ENCODE measurements at regions not wholly inside any gene's neighbourhood (a gene's known extent, or its start where the extent isn't known, plus 50 kb on each side); places are given as distances from the start of the nearest gene placed in this dataset.

- Mint-ChIP-seq H3K4me1 (ENCODE audit: low read depth) (no peaks in the 10 kb centered on the region), H3K4me3 (ENCODE audit: unreplicated experiment) (no peak overlapping the region), H3K9me3 (ENCODE audit: low read depth) (peaks cover 17% of the 10 kb centered on the region)
Observed at GRCh38 chr3:19645093-19645492, 288.9 kb downstream of the EFHB start.

GRCh38 chr3:19644405-19644804 lies 289.6 kb downstream of the EFHB start:
- H3K27me3 Mint-ChIP-seq (ENCODE audit: low read depth): no peaks in the 10 kb centered on the region
- no peak for DNase-seq (ENCODE audit: low spot score)
- no peak for TF ChIP-seq CTCF (IDR thresholded peaks at IDR 0.05)
- H3K27ac Mint-ChIP-seq (ENCODE audit: unreplicated experiment): no peak overlapping the region
- H3K9me3 Mint-ChIP-seq (ENCODE audit: low read depth): peaks cover 17% of the 10 kb centered on the region
- H3K36me3 Mint-ChIP-seq (ENCODE audit: low read depth): no peaks in the 10 kb centered on the region
- no peak overlapping the region for H3K4me3 Mint-ChIP-seq (ENCODE audit: unreplicated experiment)
- no peaks in the 10 kb centered on the region for H3K4me1 Mint-ChIP-seq (ENCODE audit: low read depth)

More at GRCh38 chr3:19645093-19645492, 288.9 kb downstream of the EFHB start:
- DNase-seq (ENCODE audit: low spot score): no peak
- Mint-ChIP-seq H3K36me3 (ENCODE audit: low read depth) (no peaks in the 10 kb centered on the region), H3K27ac (ENCODE audit: unreplicated experiment) (no peak overlapping the region), H3K27me3 (ENCODE audit: low read depth) (no peaks in the 10 kb centered on the region)
- TF ChIP-seq CTCF (IDR thresholded peaks at IDR 0.05): no peak

- peaks cover 23% of the 10 kb centered on the region for H3K9me3 Mint-ChIP-seq (ENCODE audit: low read depth)
- H3K4me1 Mint-ChIP-seq (ENCODE audit: low read depth): no peaks in the 10 kb centered on the region
- no peak overlapping the region for H3K4me3 Mint-ChIP-seq (ENCODE audit: unreplicated experiment)
- no peak for DNase-seq (ENCODE audit: low spot score)
- no peak for TF ChIP-seq CTCF (IDR thresholded peaks at IDR 0.05)
- no peaks in the 10 kb centered on the region for H3K27me3 Mint-ChIP-seq (ENCODE audit: low read depth)
- no peak overlapping the region for H3K27ac Mint-ChIP-seq (ENCODE audit: unreplicated experiment)
- no peaks in the 10 kb centered on the region for H3K36me3 Mint-ChIP-seq (ENCODE audit: low read depth)
Observed at GRCh38 chr3:19641408-19641807, 292.6 kb downstream of the EFHB start.

GRCh38 chr3:19632099-19633074 lies 301.6 kb downstream of the EFHB start:
- Mint-ChIP-seq H3K4me3 (ENCODE audit: unreplicated experiment) (no peak overlapping the region), H3K36me3 (ENCODE audit: low read depth) (no peaks in the 10 kb centered on the region), H3K27me3 (ENCODE audit: low read depth) (no peaks in the 10 kb centered on the region), H3K27ac (ENCODE audit: unreplicated experiment) (no peak overlapping the region), H3K4me1 (ENCODE audit: low read depth) (no peaks in the 10 kb centered on the region), H3K9me3 (ENCODE audit: low read depth) (peaks cover 12% of the 10 kb centered on the region)
- no peak for TF ChIP-seq CTCF (IDR thresholded peaks at IDR 0.05)
- DNase-seq (ENCODE audit: low spot score): no peak

GRCh38 chr3:19598870-19599269 lies 335.1 kb downstream of the EFHB start:
- no peak overlapping the region for H3K4me3 Mint-ChIP-seq (ENCODE audit: unreplicated experiment)
- peaks cover 47% of the 10 kb centered on the region for H3K9me3 Mint-ChIP-seq (ENCODE audit: low read depth)
- H3K4me1 Mint-ChIP-seq (ENCODE audit: low read depth): no peaks in the 10 kb centered on the region
- H3K36me3 Mint-ChIP-seq (ENCODE audit: low read depth): no peaks in the 10 kb centered on the region
- H3K27ac Mint-ChIP-seq (ENCODE audit: unreplicated experiment): no peak overlapping the region
- TF ChIP-seq CTCF (IDR thresholded peaks at IDR 0.05): no peak
- no peak for DNase-seq (ENCODE audit: low spot score)
- no peaks in the 10 kb centered on the region for H3K27me3 Mint-ChIP-seq (ENCODE audit: low read depth)
